Hematopoietic multipotent progenitor cell treated with erythropoietin and hydrocortisone succinate and interleukin-3 and kit ligand, for 4 days (in vitro differentiated cells): ENCODE measurements at regions not wholly inside any gene's neighbourhood (a gene's known extent, or its start where the extent isn't known, plus 50 kb on each side); places are given as distances from the start of the nearest gene placed in this dataset.
A peak's percentile ranks its signal among the peaks of the same experiment; 100 is the strongest.

Experiments used
- DNase-seq: peaks from one replicate; pipeline ENCODE4 v3.0.0-alpha.2; 2015

GRCh38 chr14:49220492-49220891 lies 365.7 kb downstream of the RPS29 start:
- DNase-seq = no peak

GRCh38 chr14:49218436-49219092 lies 367.6 kb downstream of the RPS29 start:
- no peak for DNase-seq

GRCh38 chr14:49212721-49213120 lies 373.5 kb downstream of the RPS29 start:
- DNase-seq = no peak

GRCh38 chr14:49209416-49209815 lies 376.8 kb downstream of the RPS29 start:
- DNase-seq = no peak

GRCh38 chr14:49206828-49207227 lies 379.4 kb downstream of the RPS29 start:
- no peak for DNase-seq

GRCh38 chr14:49203676-49204075 lies 382.5 kb downstream of the RPS29 start:
- no peak for DNase-seq

GRCh38 chr14:49199159-49199558 lies 387.0 kb downstream of the RPS29 start:
- DNase-seq = no peak

- DNase-seq = no peak
These were observed 389.9 kb downstream of the RPS29 start for GRCh38 chr14:49196327-49196726.

GRCh38 chr14:49194067-49194466 lies 392.1 kb downstream of the RPS29 start:
- DNase-seq = no peak

GRCh38 chr14:49193332-49194065 lies 392.7 kb downstream of the RPS29 start:
- DNase-seq = peak; percentile 1

- no peak for DNase-seq
These were observed 394.8 kb downstream of the RPS29 start for GRCh38 chr14:49191380-49191779.

GRCh38 chr14:49189375-49189774 lies 396.8 kb downstream of the RPS29 start:
- no peak for DNase-seq

GRCh38 chr14:49187799-49188198 lies 398.4 kb downstream of the RPS29 start:
- no peak for DNase-seq

GRCh38 chr14:49173765-49174373 lies 412.3 kb downstream of the RPS29 start:
- peak; percentile 86 for DNase-seq

GRCh38 chr14:49164074-49164473 lies 422.1 kb downstream of the RPS29 start:
- DNase-seq = no peak

GRCh38 chr14:49160983-49161382 lies 425.2 kb downstream of the RPS29 start:
- no peak for DNase-seq

- DNase-seq = peak; percentile 56
These were observed 427.1 kb downstream of the RPS29 start for GRCh38 chr14:49159081-49159480.

- DNase-seq = no peak
These were observed 446.6 kb downstream of the RPS29 start for GRCh38 chr14:49139593-49139992.

GRCh38 chr14:49134940-49135339 lies 451.2 kb downstream of the RPS29 start:
- peak; percentile 30 for DNase-seq

GRCh38 chr14:49121246-49121645 lies 464.9 kb downstream of the RPS29 start:
- DNase-seq = no peak

- DNase-seq = no peak
These were observed 471.9 kb downstream of the RPS29 start for GRCh38 chr14:49114161-49114893.

- DNase-seq = no peak
These were observed 479.2 kb downstream of the RPS29 start for GRCh38 chr14:49106741-49107667.
